Inflammatory macrophage treated with lipopolysaccharide for 4 hours (primary cell): ENCODE measurements at regions not wholly inside any gene's neighbourhood (a gene's known extent, or its start where the extent isn't known, plus 50 kb on each side); places are given as distances from the start of the nearest gene placed in this dataset.

ENCODE experiments used
- DNase-seq: peaks from one replicate; pipeline ENCODE4 v3.0.0-alpha.2; 2020

DNA sequence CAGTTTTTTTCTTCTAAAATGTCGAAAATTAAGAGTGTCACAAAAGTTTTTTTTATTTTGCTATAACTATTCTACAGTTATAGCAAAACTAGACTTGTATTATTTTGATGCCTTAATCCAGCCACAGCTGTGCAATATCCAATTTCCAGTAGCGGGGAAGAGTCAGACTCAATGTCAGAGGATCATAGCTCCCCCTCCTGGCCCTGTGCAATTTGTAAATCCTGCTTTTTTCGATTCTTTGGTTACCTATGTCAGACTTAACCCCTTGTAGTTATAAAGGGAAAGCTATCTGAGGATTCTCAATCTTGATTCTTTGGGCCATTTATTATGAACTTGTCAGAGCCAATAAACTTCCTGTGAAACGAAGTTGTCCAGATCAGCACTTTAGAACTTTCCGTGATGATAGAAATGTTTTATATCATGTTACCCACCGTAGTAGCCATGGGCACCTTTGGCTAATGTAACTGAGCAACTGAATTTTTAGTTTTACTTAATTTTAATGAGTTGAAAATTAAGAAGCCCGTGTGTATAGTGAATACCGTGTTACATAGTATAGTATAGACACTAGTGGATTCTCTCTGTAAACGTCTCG, 87.7 kb upstream of the PRKCQ start:
- peak; percentile 38 for DNase-seq

- no peak for DNase-seq
Measured at GRCh38 chr10:6667150-6667549, 87.1 kb upstream of the PRKCQ start.

DNA sequence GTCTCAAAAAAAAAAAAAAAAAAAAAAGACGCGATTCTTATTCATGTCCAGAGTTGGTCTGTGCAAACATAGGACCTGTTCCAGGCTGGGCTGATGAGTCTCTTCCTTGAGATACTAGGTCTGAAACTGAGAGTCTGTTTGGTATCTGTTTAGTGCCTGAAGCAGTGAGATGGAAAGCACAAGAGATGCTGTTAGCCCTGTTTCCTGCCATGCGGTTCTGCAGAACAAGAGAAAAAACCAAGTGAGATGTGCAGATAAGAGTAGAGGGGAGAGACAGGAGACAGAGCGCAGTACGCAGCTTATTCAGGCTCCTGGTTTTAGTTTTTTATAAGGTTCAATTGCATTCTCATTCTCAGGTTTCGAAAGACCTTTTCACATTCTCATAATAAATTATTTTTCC, 85.8 kb upstream of the PRKCQ start:
- DNase-seq = no peak

GRCh38 chr10:6660460-6660859, 80.4 kb upstream of the PRKCQ start:
- DNase-seq = no peak

- DNase-seq = no peak
Measured at GRCh38 chr10:6659451-6659850, 79.4 kb upstream of the PRKCQ start.

- no peak for DNase-seq
Measured at GRCh38 chr10:6657669-6658068, 77.6 kb upstream of the PRKCQ start.

DNA sequence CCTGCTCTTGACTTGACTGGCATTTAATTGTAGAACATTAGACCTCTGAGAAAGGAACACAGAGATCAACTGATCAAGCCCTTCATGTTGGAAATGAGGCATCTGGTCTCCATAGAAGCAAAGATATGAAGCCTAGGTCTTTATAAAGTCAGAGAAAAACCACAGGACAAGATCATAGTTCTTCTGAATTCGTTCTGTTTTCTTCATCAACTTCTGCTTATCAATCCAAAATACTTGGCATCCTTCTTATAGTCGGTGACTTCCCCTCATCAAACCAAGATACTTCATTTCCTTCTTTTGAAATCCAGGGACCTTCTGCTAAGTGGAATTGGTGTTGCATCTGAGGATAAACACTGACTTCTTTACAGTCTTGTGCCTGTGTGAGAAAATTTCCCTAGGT, 77.1 kb upstream of the PRKCQ start:
- DNase-seq = no peak

DNA sequence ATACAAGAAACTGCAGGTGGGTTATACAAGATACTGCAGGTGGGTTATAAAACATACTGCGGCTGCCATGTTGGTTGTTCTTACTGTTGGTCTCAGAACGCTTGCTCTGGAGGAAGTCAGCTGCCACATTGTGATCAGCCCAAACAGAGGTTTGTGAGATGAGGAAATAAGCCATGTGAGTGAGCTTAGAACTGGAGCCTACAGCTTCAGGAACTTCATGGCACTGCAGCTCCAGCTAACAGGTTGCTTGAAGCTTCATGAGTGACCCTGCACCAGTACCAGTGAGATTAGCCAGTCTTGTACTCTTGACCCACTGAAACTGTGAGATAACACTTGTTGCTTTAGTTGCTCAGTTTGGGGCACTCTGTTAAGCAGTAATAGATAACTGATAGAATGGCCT, 74.5 kb upstream of the PRKCQ start:
- DNase-seq = peak; percentile 38

DNA sequence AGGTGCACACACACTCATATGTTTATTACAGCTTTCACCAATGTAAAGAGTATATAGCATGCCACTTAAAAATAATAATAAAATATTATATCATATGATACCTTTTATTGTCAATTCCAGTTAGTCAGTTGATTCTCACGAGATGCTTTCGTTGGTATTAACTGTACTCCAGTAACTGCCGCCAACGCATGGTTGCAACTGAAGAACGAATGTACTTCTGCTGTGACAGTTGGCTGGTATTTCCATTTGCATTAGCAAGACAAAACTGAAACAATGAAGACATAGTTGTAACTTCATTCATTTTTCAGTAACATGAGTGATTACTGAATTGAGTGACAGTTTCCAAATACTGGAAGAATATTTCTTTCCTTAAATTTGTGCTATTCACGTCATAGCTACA, 70.5 kb upstream of the PRKCQ start:
- no peak for DNase-seq

- DNase-seq = no peak
Measured at GRCh38 chr10:6649903-6650302, 69.8 kb upstream of the PRKCQ start.

DNA sequence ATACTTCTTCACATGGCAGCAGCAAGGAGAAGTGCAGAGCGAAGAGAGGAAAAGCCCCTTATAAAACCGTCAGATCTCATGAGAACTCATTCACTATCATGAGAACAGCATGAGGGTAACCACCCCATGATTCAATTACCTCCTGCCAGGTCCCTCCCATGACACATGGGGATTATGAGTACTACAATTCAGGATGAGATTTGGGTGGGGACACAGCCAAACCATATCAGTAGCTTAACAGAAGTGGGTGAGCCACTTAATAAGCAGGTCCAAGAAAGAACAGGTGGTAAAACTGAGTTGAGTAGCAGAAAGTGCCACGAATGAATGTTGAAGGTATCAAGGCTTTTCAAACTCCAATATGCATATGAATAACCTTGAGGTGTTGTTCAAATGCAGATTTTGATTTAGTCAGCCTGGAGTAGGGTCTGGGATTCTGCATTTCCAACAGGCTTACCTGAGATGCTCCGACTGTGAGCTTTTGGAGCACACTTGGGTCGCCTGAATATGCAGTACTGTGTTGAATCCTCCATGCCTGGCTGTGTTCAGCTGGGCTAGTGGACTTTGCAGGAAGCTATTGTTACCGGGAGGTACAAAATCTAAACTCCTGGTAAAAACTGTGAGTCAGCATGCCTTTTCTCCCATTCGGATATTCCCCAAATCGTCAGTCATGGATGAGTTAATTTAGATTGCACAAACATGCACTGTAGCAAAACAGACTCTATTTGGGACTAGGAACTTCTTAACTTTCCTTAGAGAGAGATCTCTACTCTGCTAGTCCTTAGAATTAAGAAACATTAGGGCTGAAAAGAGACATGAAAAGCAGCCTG, 69.0 kb upstream of the PRKCQ start:
- DNase-seq = no peak

- DNase-seq = peak; percentile 26
Measured at GRCh38 chr10:6647811-6648526, 67.9 kb upstream of the PRKCQ start.

GRCh38 chr10:6643962-6644361, 63.9 kb upstream of the PRKCQ start:
- DNase-seq = no peak

GRCh38 chr10:6642876-6643275, 62.8 kb upstream of the PRKCQ start:
- no peak for DNase-seq

GRCh38 chr10:6640433-6641040, 60.5 kb upstream of the PRKCQ start:
- no peak for DNase-seq

- DNase-seq = no peak
Measured at GRCh38 chr10:6637053-6637452, 57.0 kb upstream of the PRKCQ start.

DNA sequence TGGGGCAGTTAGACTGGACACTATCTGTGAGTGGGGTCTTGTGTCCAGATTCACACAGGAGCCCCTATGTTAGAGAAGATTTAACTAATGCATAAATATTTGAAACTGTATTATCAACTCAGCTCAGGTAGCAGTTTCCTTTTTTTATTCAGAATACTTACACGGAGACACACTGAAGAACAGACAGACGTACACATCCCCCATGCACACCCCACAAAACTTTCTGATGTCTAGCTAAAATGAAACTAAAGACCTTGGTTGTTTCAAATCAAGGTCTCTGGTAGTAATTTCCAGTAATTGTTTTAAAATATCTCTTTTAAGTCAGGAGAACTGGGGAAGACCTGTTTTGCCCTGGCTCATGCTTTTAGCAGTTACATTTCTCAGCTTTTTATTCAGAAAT, 55.7 kb upstream of the PRKCQ start:
- no peak for DNase-seq
